HG03432 (cell line): ENCODE measurements at regions not wholly inside any gene's neighbourhood (a gene's known extent, or its start where the extent isn't known, plus 50 kb on each side); places are given as distances from the start of the nearest gene placed in this dataset.

Experiments used
- ATAC-seq: cut with Tn5 transposase; IDR thresholded peaks from one replicate; pipeline ENCODE4 v1.9.1; 2021; ENCODE audit warnings: mild to moderate bottlenecking, moderate library complexity; ENCODE audit not compliant: unreplicated experiment

DNA sequence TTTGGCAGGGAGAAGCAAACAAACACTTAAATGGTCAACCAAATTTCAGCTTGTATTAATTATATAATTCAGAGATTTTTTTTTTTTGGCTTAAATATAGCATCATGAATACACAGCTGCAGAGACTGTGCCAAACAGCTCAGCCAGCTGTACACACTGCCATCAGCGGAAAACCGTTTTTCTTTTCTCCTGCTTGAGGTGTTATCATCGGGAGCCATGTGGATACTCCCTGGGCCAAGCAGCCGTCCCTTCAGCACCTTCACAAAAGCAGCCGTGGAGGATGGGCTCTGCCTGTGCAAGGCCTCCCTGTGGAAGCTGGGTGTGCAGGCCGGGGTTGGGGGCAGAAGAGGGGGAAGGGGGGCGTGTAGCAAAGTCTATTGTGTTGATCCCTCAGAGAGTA, 85.0 kb downstream of the NUF2 start:
- ATAC-seq, result no peak

DNA sequence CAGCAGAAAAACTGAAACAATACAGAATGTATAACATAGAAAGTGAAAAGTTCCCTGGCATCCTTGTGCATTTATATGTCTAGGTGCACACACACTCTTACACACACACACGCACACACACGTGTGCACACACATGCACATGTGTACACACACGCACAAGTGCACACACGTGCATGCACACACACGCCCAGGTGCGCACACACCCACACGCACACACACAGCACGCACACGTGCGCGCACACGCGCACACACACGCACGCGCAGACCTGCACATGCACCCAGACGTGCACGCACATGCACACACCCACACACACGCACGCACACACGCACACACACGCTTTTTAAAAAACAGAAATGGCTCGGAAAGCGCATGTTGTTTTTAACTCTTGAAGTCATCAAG, 86.5 kb downstream of the NUF2 start:
- no peak for ATAC-seq

DNA sequence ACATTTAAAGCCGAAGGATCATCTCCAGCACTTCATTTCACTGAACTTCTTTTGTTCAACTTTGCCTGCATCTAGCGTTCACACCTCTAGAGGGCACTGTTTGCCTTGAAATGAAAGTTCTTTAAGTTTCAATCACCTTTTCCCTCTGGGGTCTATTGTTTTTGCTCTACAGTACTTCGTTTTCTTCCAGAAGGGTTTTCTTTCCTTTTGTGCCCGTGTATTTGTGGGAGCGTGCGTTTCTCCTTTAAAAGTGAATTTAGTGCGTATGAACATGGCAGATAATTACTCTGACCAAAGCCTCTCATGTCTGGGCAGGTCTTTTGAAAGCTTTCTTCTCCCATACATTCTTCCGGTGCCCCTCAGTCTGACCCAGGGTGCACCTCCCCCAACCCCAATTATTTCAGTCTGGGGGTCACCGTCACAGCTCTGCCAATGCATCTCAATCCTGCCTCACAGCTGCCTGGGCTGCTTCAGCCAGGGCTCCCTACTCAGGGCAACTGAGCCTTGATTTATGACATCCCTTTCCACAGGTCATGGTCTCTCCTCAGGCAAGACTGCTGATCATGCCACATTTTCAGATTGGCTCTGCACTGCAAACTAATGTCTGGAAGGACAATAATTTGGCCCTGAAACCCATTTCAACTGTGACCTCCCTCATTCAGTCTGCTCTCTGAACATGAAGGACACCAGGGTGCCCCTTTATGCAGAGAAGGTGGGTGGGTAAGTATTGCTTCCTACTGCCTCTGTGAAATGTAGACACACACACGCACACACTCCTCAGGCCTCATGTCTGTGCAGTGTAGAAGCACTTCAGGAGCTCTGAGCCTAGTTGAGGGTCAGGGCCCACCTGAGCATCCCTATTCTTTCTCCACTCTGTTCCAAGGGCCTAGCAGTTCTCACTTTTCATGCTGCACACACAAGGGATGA, 88.6 kb downstream of the NUF2 start:
- no peak for ATAC-seq

DNA sequence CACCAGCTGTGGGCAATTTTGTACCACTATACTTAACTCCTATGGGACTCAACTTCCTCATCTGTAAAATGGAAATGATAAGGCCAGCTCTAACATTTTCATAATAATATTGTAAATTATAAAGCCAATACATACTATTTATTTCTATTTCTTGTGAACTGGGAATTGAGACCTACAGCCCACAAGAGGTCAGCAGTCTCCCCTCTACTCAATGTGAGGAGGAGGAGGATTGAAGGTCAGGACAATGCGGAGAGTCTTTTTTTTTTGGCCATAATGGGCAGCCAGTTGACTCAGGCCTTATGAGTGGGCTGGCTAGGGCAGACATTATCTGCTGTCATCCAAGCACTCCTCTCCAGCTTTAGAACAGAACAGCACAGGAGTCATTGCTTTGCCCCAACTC, 90.5 kb downstream of the NUF2 start:
- ATAC-seq, result no peak

DNA sequence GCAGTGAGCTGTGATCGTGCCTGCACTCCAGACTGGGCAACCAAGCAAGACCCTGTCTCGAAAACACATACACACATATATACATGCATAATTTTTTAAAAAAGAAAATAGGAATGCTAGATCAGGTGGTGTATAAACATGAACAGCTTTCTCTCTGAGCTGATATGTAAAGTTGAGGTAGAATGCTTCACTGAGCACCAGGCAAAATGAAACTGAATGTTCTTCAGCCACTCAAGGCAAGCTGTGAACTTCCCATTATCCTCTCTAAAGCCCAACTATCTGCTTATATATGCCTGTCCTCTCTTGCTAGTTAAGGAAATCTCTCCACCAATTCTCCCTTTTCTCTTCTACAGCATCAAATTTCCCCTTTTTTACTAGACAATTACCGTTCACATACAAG, 93.0 kb downstream of the NUF2 start:
- ATAC-seq, result peak; percentile 93

DNA sequence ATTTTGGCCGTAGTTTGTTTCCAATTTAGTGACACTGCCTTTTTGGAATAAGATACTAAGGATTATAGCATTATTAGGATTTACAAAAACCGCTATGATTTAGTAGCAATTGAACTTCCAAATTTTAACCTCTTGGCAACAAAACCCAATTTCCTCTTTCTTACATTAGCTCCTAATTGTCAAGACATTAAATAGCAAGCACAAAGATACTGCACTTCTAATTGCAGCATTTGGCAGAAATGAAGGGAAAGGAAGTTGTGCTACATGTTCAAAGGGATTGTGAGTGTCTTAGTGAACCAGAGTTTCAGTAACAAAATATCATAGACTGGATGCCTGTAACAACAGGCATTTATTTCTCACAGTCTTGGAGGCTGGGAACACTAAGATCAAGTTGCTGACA, 99.9 kb downstream of the NUF2 start:
- ATAC-seq, result no peak

DNA sequence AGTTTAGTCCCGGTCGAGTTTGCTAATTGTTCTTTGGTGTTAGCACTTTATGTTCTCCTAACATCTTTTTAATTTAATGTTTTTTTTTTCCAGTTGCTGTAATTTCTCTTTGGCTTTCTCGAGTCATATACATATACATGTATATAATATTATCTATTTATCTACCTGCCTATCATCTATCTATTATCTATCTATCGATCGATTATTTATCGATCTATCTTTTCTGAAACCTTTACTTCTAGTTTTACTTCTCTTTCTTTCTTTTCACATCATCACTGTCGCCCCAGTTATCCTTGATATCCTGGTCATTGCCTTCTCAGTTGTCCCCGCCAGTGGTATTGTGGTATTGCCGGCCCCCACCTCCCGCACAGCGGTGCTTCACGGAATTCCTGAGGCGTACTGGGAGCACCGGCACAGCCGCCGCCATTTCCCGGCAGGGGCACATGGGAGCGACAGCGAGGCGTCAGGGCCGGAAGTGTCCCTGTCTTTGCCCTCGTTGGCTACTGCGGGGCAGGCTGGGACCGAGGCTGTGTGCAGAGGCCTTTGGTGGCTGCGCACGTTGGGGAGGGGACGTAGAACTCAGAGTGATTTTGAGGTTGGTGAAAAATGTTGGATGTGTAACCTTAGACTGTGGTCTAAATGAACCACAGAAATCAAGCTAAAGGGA, 101.1 kb downstream of the NUF2 start:
- no peak for ATAC-seq

DNA sequence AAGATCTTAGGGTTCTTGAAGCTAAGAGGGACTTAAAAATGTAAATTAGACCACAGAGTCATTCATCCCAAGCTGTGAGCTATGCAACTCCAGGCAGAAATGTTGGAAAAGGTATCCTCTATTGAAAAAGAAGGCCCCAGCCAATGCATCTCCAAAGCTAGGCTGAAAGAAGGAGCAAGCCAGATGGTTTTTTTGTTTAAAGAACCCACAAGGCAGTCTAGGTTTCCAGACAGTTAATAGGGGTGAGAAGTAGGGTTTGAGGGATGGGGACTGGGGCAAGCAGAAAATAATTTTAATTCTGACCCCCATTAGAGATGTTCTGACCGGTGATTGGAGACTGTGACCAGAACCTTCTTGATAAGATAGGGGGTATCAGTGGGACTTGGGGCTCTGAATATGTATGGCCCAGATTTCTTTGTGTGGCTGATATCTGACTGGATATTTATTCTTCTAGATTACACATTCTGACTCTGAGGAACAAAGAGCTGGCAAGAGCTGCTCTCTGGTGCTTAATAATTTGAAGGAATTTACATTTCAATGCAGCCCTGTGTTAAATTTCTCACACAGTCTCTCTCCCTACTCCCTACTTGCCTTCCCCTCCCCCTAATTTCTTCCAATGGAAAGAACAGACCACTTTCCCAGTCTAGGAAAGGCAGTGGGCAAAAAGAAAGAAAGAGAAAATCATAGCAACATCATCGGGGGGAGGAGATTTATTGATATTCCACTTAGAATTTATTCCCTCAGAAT, 104.9 kb downstream of the NUF2 start:
- no peak for ATAC-seq

DNA sequence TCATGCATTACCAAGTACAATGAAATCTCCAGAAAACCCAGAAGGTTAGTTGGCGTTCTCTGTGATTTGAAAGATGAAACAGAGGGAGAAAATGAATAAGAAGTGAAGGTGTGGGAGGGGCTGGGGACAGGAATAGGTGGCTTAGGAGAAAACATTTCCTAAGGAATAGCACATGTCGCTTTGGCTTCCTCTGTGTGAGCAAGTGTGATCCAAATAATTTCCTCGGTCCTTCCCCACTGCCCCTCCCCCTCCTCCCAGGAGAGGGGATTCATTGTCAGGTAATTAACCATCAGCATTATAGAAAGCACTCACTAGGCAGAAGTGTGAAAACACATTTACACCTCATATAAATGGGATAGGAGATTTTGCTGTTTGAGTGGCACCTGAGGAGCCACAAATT, 105.5 kb downstream of the NUF2 start:
- ATAC-seq, result no peak

DNA sequence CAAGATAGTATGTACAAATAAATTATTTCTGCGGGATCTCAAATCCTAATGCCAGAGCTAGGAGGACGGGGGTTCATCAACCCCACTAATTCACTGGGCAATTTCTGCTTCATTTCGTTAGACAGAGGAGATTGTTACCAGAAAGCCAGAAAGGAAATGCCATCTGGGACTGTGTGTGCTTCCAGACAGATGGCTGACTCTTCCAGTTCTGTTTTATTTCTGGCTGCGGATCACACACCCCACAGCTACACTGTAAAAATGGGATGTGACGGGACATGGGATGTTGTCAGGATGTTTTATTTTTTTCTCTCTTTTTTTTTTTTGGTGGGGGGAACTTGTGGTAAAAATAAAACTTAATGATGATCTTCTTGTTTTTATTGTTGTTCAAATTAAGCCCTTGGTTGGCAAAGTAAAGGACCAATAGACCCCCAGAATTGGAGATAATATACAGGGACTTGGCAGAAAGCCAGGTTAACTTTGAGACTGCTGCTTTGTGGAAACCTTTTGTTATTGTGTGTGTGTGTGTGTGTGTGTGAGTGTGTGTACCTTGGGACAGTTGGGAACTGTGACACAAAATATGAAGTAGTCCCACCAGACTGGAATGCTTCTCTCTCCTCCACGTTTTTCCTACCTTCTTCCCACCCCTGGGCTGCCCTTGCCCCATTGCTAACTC, 114.5 kb downstream of the NUF2 start:
- ATAC-seq, result no peak

DNA sequence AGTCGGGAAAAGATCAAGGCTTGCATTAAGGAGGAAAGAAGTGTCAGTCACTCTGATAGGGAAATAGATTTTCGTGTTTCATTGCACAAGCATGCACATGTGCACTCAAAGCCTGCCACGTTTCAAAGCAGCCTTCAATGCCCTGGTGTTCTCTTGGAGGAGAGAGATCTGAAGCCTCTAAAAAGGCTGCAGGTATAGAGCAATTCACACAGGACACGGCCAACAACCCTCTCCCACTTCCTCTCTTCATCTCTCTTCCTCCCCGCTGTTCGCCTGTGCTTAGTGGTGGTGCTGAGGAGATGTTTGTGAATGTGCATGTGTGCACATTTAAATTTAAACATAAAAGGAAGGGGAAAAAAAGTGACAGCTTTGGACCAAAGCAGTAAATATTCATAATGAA, 117.7 kb downstream of the NUF2 start:
- no peak for ATAC-seq

DNA sequence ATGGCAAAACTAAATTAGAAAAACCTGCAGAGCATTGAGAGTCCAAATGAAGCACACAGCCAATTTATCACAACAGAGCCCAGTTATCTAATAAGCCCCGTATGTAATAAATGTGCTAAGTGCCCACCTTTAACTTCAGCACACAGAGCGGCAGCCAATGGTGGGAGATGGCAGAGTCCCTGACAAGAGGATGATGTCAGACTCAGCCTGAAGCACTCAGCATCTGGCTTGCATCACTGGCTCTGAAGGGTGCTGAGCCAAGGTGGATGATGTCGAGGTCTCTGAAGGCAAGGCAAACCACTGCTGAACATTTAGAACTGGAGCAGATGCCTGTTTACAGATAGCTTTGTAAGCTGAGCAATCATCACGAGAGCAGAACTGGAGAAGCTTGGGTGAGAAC, 118.3 kb downstream of the NUF2 start:
- no peak for ATAC-seq

DNA sequence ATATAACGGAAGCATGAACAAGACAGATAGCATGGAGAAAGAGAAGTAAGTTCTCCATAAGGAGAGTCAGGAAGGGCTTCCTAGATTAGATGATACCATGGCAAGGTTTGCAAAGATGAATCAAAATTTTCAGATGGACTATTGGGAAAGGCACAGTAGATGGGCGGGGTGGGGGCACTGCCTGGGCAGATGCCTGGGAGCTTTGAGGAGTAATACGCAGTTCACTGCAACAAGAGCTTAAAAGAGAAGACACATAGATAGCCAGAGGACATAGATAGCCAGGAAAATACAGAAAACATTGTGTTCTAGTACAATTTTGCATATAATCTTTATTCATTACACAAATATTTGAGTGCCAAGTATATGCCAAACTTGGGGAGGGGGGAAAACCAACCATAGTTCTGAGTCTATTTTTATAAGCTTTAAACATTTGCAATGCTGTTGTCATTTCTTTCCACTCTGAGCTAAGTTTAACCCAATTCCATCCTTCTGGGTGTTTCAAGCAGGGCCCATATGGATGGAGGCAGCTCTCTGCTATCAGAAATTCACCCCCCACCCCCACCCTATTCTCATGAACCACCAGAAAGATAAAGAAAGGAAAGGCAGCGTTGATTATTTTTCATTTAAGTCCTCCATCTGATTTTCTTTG, 120.6 kb downstream of the NUF2 start:
- no peak for ATAC-seq

DNA sequence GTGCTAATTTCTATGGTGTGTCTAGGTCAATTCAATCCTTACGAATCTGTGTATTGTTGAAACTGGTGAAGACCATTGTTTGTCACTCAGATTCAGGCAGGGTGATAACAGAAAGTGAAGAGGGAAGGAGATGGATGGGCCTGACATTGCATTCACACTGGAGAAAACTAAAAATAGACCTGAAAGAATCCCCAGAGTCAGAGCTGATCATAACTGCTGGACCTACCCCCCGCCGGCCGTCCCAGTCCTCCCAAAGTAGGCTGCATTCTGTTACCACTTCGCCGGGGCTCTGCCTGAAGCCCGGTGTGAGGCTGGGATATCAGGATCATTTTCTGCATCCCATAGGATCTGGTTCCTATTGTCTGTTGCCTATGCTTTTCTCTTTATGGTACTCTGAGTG, 121.1 kb downstream of the NUF2 start:
- ATAC-seq, result no peak

DNA sequence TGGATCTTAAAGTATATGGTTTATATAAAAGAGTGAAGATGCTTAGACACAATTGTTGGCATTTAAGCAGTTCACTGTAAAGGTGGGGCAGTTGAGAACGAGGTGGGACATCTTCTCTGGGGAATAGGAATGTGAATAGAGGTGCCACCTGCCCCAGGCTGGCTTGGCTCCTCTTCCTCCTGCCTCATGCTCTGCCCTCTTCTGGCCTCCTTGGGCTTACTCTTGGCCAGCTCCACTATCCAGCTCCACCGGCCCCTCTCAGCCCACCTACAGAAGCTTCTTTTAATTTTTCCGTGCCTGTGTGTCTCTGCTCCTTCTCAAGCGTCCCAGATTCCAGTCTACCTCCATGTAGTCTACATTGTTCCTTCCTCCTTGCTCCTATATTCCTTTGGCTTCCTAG, 122.1 kb downstream of the NUF2 start:
- ATAC-seq, result no peak

DNA sequence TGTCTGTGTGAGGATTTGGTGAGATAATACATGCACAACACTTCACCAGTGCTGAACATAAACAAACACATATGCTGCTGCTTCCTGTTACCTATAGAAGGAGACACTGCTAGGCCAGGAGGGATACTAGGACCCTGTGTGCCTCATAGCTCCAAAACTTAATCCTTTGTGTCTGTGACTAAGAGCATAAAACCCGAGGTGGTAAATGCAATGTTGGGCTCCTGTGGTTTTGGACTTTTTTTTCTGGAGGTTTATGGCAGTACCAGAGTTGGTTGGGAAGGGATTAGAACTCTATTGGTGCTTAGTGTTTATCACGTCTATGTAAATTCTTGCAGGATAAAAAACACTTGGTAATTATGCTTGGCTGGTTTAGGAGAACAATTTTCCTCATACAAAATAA, 122.9 kb downstream of the NUF2 start:
- ATAC-seq, result no peak

DNA sequence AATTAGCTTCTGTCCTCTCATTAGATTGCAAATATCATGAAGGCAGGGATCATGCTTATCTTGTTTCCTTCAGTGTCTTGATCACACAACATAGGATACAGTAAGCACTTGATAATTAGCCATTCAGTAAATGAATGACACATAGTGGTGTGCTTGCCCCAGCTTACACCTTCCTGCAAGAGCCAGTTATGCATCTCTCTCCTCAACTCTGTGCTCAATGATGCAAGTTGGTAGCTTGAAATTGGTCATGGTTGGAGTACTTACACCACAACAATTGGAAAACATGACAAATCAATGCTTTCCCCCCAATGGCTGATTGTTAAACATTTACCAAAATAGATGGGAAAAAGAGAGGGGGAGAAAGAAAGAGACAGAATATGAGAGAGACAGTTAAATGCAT, 129.2 kb downstream of the NUF2 start:
- no peak for ATAC-seq

DNA sequence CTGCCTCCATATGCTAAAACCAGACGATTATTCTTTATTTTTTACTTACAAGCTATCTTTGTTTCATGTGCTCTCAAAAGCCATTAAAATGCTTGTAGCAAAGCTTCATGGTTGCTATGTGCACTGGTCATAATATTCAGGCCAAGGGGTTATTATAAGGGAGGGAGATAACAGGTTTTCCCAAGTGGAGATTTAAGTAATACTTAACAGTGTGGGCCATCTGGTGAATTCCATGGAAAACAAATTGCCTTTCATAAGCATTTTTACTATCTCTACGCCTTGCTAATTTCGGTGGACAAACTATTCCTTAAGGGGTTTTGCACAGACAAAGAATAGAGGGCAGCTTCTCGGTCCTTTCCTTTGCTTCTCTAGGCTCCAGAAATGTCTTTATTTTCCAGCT, 137.8 kb downstream of the NUF2 start:
- no peak for ATAC-seq

DNA sequence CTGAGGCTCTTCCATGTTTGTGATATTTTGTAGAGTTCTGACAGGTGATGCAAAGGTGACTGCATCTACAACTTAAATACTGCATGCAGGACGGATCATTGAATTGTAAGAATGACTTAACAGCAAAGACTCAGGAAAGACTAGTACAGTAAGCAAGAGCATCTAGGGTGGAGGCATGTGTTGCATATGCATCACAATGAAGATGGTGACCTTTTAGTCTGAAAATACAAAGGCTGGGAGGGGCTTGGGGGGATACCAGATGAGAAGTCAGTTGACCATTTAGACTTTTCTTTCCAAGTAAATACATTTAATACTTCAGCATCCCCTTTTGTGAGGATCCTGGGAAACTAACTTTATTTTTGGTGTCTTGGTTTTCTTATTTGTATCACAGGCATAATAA, 145.5 kb downstream of the NUF2 start:
- ATAC-seq, result no peak

DNA sequence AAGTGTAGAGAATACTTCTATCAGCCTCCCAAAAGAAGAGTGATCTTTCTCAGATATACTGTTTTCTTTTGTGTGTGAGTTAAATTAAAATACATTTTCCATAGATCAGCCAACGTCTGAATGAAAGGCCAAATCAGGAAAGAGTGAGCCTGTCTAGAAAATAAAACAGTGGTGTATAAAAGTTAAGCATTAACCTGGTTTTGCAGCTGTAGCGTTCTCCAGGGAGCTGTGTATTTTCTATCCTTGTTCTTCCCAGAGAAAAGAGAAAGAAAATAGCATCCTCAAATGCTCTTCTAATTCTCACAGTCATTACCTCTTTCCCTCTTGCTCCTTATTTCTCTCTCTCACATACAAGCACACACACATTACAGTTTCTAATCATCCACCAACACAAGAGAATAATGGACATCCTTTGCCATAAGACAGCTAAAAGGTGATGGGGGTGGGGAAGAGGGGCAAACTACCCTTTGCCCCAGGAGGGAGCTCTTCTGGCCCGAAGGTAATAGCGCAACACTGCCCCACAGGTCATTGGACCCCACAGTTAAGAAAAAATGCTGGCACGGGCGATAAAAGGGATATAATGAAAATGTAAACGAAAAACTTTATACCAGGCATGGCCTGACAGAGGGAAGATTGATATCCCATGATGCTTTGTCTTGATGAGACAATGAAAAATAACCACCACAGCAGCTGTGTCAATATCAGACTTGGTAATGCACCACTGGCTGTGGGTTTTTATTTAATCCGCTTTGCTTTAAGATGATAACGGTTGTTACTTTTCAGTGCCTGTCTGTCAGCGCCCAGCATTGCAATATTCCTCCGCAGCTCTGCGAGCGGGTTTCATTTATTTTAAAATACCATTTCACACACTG, 150.3 kb downstream of the NUF2 start:
- no peak for ATAC-seq
